Calu3 (cell line): ENCODE measurements at regions not wholly inside any gene's neighbourhood (a gene's known extent, or its start where the extent isn't known, plus 50 kb on each side); places are given as distances from the start of the nearest gene placed in this dataset.

Experiments used
- BruUV-seq: library from RNA; stranded (reverse); fragments of 400-500 nt; replicated peaks from 2 replicates; lab custom pipeline; 2021; lab: Mats Ljungman, UMichigan
- CTCF ChIA-PET: fragments of 300-600 bp; sonication (Branson Sonifier 250); formaldehyde crosslinking; loops from one replicate; lab custom pipeline; 2022; ENCODE audit warnings: antibody characterized with exemption; lab: Charles Lee
- DNase-seq: peaks from one replicate; pipeline ENCODE4 v3.0.0; 2022
- H3K27ac Mint-ChIP-seq: one replicate; pipeline ENCODE4 v1.8.0; 2022; ENCODE audit warnings: mixed read lengths; ENCODE audit not compliant: unreplicated experiment
- H3K27me3 Mint-ChIP-seq: one replicate; pipeline ENCODE4 v1.8.0; 2022; ENCODE audit warnings: mixed read lengths; ENCODE audit not compliant: unreplicated experiment
- H3K36me3 Mint-ChIP-seq: one replicate; pipeline ENCODE4 v1.8.0; 2022; ENCODE audit warnings: mild to moderate bottlenecking, moderate library complexity, mixed read lengths; ENCODE audit not compliant: insufficient read depth, unreplicated experiment
- H3K4me1 Mint-ChIP-seq: one replicate; pipeline ENCODE4 v1.8.0; 2022; ENCODE audit warnings: mild to moderate bottlenecking, low read depth, mixed read lengths; ENCODE audit not compliant: unreplicated experiment
- H3K4me3 Mint-ChIP-seq: one replicate; pipeline ENCODE4 v1.8.0; 2022; ENCODE audit warnings: mild to moderate bottlenecking, low read depth, moderate library complexity, mixed read lengths; ENCODE audit not compliant: unreplicated experiment
- H3K9me3 Mint-ChIP-seq: one replicate; pipeline ENCODE4 v1.8.0; 2022; ENCODE audit warnings: low read depth, mixed read lengths; ENCODE audit not compliant: unreplicated experiment
- CTCF ChIP-seq: fragments of 200-600 bp; IDR thresholded peaks from one replicate; pipeline ENCODE4 v1.8.0; 2022; ENCODE audit warnings: antibody characterized with exemption; ENCODE audit not compliant: unreplicated experiment
- intact Hi-C: fragments of 100-400 bp; cut with micrococcal nuclease; formaldehyde crosslinking; loops from one replicate; pipeline ENCODE4 v1.10.0; 2022; ENCODE audit not compliant: unreplicated experiment

- Mint-ChIP-seq H3K9me3 (no peaks in the 10 kb centered on the region), H3K27ac (no peak overlapping the region), H3K4me3 (no peak overlapping the region), H3K27me3 (no peaks in the 10 kb centered on the region), H3K36me3 (no peaks in the 10 kb centered on the region), H3K4me1 (no peaks in the 10 kb centered on the region)
- BruUV-seq: no TSS peak
- intact Hi-C loops: no loop called here
- TF ChIP-seq CTCF: no peak
- DNase-seq: no peak
- CTCF ChIA-PET: no interaction called here
Measured at GRCh38 chr2:196409376-196409775, 230.1 kb upstream of the CCDC150 start.

DNA sequence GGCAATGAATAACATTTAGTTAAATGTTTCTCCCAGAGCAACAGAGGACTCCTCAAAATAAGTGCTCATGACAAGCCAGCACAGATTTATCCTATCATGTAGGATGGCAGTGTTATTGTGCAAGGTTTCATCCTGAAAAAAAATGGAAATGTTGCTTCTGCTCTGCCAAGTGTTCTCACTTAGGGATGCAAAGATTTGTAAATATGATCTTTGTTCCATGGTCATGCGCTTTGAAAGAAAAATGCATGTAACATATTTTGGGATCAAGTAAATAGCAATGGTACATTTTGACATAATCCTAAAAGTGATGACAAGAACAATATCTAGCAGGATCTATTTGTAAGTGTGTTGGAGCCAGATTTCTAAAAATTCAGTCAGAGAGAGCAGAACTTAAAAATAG, 229.5 kb upstream of the CCDC150 start:
- H3K4me3 Mint-ChIP-seq: no peak overlapping the region
- no peaks in the 10 kb centered on the region for H3K27me3 Mint-ChIP-seq
- no peaks in the 10 kb centered on the region for H3K4me1 Mint-ChIP-seq
- no peak for DNase-seq
- no peaks in the 10 kb centered on the region for H3K36me3 Mint-ChIP-seq
- no TSS peak for BruUV-seq
- no peaks in the 10 kb centered on the region for H3K9me3 Mint-ChIP-seq
- H3K27ac Mint-ChIP-seq: no peak overlapping the region
- intact Hi-C loops: no loop called here
- no peak for TF ChIP-seq CTCF
- CTCF ChIA-PET: no interaction called here

GRCh38 chr2:196413821-196414274, 225.7 kb upstream of the CCDC150 start:
- no peaks in the 10 kb centered on the region for H3K27me3 Mint-ChIP-seq
- no TSS peak for BruUV-seq
- H3K27ac Mint-ChIP-seq: no peak overlapping the region
- H3K4me1 Mint-ChIP-seq: no peaks in the 10 kb centered on the region
- no peaks in the 10 kb centered on the region for H3K9me3 Mint-ChIP-seq
- no peak overlapping the region for H3K4me3 Mint-ChIP-seq
- DNase-seq: no peak
- CTCF ChIA-PET: no interaction called here
- no peak for TF ChIP-seq CTCF
- intact Hi-C loops: no loop called here
- H3K36me3 Mint-ChIP-seq: no peaks in the 10 kb centered on the region

- no peak overlapping the region for H3K4me3 Mint-ChIP-seq
- no peaks in the 10 kb centered on the region for H3K9me3 Mint-ChIP-seq
- H3K27me3 Mint-ChIP-seq: no peaks in the 10 kb centered on the region
- no peak for DNase-seq
- TF ChIP-seq CTCF: no peak
- H3K27ac Mint-ChIP-seq: no peak overlapping the region
- no peaks in the 10 kb centered on the region for H3K4me1 Mint-ChIP-seq
- BruUV-seq: no TSS peak
- CTCF ChIA-PET: no interaction called here
- intact Hi-C loops: no loop called here
- no peaks in the 10 kb centered on the region for H3K36me3 Mint-ChIP-seq
Measured at GRCh38 chr2:196415384-196415783, 224.1 kb upstream of the CCDC150 start.
